SU-DHL-6 (cell line): ENCODE measurements at regions not wholly inside any gene's neighbourhood (a gene's known extent, or its start where the extent isn't known, plus 50 kb on each side); places are given as distances from the start of the nearest gene placed in this dataset.

Experiments used
- H2AFZ ChIP-seq: fragments of 200-600 bp; sonication (generic); 2 replicates; pipeline ENCODE4 v1.6.1; 2014; ENCODE audit warnings: low read depth, mild to moderate bottlenecking, moderate library complexity, mixed read lengths, antibody characterized with exemption, low read length; ENCODE audit not compliant: severe bottlenecking
- H3F3A ChIP-seq: fragments of 200-600 bp; shearing (Covaris generic); 2 replicates; pipeline ENCODE4 v1.6.0; 2016; ENCODE audit warnings: antibody characterized with exemption, mild to moderate bottlenecking; ENCODE audit not compliant: insufficient read depth
- H3K27ac ChIP-seq: fragments of 200-600 bp; sonication (generic); 2 replicates; pipeline ENCODE4 v1.5.1; 2016; ENCODE audit warnings: low read depth, mild to moderate bottlenecking, low read length, moderate library complexity, mixed read lengths
- H3K27me3 ChIP-seq: fragments of 200-600 bp; sonication (generic), shearing (Covaris generic); 2 replicates; pipeline ENCODE4 v1.6.0; 2014; ENCODE audit warnings: mild to moderate bottlenecking, low read length
- H3K36me3 ChIP-seq: fragments of 200-600 bp; sonication (generic); 2 replicates; pipeline ENCODE4 v1.6.1; 2014; ENCODE audit warnings: mild to moderate bottlenecking, low read length, mixed read lengths
- H3K4me2 ChIP-seq: fragments of 300-600, 200-600 bp; shearing (Covaris generic), sonication (generic); 2 replicates; pipeline ENCODE4 v1.6.0; 2014; ENCODE audit warnings: low read length, low read depth, mild to moderate bottlenecking; ENCODE audit not compliant: poor library complexity, severe bottlenecking
- H3K4me3 ChIP-seq: fragments of 200-600 bp; sonication (generic); 2 replicates; pipeline ENCODE4 v1.5.1; 2014; ENCODE audit warnings: antibody characterized with exemption, low read length, mild to moderate bottlenecking, mixed read lengths; ENCODE audit not compliant: insufficient read depth, poor library complexity, severe bottlenecking
- H3K79me2 ChIP-seq: fragments of 200-600 bp; sonication (generic); 2 replicates; pipeline ENCODE4 v1.6.1; 2014; ENCODE audit warnings: mild to moderate bottlenecking, low read length, moderate library complexity; ENCODE audit not compliant: insufficient read depth
- H3K9ac ChIP-seq: fragments of 200-600 bp; sonication (generic); 2 replicates; pipeline ENCODE4 v1.7.0; 2014; ENCODE audit warnings: mild to moderate bottlenecking, low read length
- H3K9me2 ChIP-seq: fragments of 200-600 bp; sonication (generic); replicated peaks from 2 replicates; pipeline ENCODE4 v1.6.1; 2014; ENCODE audit warnings: low read length; ENCODE audit not compliant: insufficient read depth
- H3K9me3 ChIP-seq: fragments of 200-600 bp; sonication (generic); 2 replicates; pipeline ENCODE4 v1.6.1; 2014; ENCODE audit warnings: low read length, mixed read lengths; ENCODE audit not compliant: insufficient read depth
- H4K20me1 ChIP-seq: fragments of 200-600 bp; sonication (generic); 2 replicates; pipeline ENCODE4 v1.6.1; 2014; ENCODE audit warnings: low read depth, mild to moderate bottlenecking, antibody characterized with exemption, low read length, moderate library complexity, mixed read lengths
- CTCF ChIP-seq: fragments of 200-600 bp; sonication (generic); IDR thresholded peaks from one replicate; pipeline ENCODE4 v1.5.1; 2017; ENCODE audit warnings: antibody characterized with exemption, mild to moderate bottlenecking, low read length, moderate library complexity; ENCODE audit not compliant: insufficient read depth, poor library complexity, severe bottlenecking
- EZH2phosphoT487 ChIP-seq: fragments of 200-600 bp; sonication (generic), shearing (Covaris generic); conservative IDR thresholded peaks from 2 replicates; pipeline ENCODE4 v1.6.1; 2018; ENCODE audit warnings: mild to moderate bottlenecking, antibody characterized with exemption, low read length, moderate library complexity, mixed read lengths

GRCh38 chr11:123316003-123316402 is 114.1 kb upstream of the GRAMD1B start:
- no peaks in the 10 kb centered on the region for H3K9me2 ChIP-seq
- no peaks in the 10 kb centered on the region for H3K36me3 ChIP-seq
- no peaks in the 10 kb centered on the region for H3K27me3 ChIP-seq
- no peaks in the 10 kb centered on the region for H3F3A ChIP-seq
- no peak overlapping the region for H3K4me3 ChIP-seq
- no peaks in the 10 kb centered on the region for H4K20me1 ChIP-seq
- no peak overlapping the region for H3K27ac ChIP-seq
- no peak overlapping the region for H3K4me2 ChIP-seq
- no peak overlapping the region for H2AFZ ChIP-seq
- no peak overlapping the region for H3K9ac ChIP-seq
- H3K9me3 ChIP-seq = no peaks in the 10 kb centered on the region
- no peak for TF ChIP-seq CTCF
- TF ChIP-seq EZH2phosphoT487 = no peak
- no peaks in the 10 kb centered on the region for H3K79me2 ChIP-seq

GRCh38 chr11:123314972-123315371 is 115.1 kb upstream of the GRAMD1B start:
- TF ChIP-seq EZH2phosphoT487 (no peak), CTCF (no peak)
- no peak overlapping the region for H3K27ac ChIP-seq

GRCh38 chr11:123313262-123313661 is 116.8 kb upstream of the GRAMD1B start:
- H3K27me3 ChIP-seq = no peaks in the 10 kb centered on the region
- H3K4me3 ChIP-seq = no peak overlapping the region
- no peaks in the 10 kb centered on the region for H3F3A ChIP-seq
- no peak overlapping the region for H3K4me2 ChIP-seq
- no peak overlapping the region for H2AFZ ChIP-seq
- H3K9ac ChIP-seq = no peak overlapping the region
- no peaks in the 10 kb centered on the region for H4K20me1 ChIP-seq
- no peak overlapping the region for H3K27ac ChIP-seq
- H3K36me3 ChIP-seq = no peaks in the 10 kb centered on the region
- H3K9me3 ChIP-seq = no peaks in the 10 kb centered on the region
- TF ChIP-seq EZH2phosphoT487 (no peak), CTCF (no peak)
- no peaks in the 10 kb centered on the region for H3K79me2 ChIP-seq
- H3K9me2 ChIP-seq = no peaks in the 10 kb centered on the region

More at GRCh38 chr11:123314972-123315371, 115.1 kb upstream of the GRAMD1B start:
- Histone ChIP-seq H3K79me2 (no peaks in the 10 kb centered on the region), H3K4me2 (no peak overlapping the region), H4K20me1 (no peaks in the 10 kb centered on the region), H3K27me3 (no peaks in the 10 kb centered on the region), H3K9me2 (no peaks in the 10 kb centered on the region), H2AFZ (no peak overlapping the region), H3K9ac (no peak overlapping the region), H3K4me3 (no peak overlapping the region), H3K36me3 (no peaks in the 10 kb centered on the region), H3F3A (no peaks in the 10 kb centered on the region), H3K9me3 (no peaks in the 10 kb centered on the region)

GRCh38 chr11:123308077-123308476 is 113.0 kb upstream of the CLMP start:
- H3K4me2 ChIP-seq = no peak overlapping the region
- H3K9me3 ChIP-seq = no peaks in the 10 kb centered on the region
- H3K4me3 ChIP-seq = no peak overlapping the region
- peaks cover 2% of the 10 kb centered on the region; the same call in 1 of the 2 replicates for H3F3A ChIP-seq
- H3K27me3 ChIP-seq = no peaks in the 10 kb centered on the region
- H3K9ac ChIP-seq = no peak overlapping the region
- H2AFZ ChIP-seq = no peak overlapping the region
- H3K27ac ChIP-seq = no peak overlapping the region
- no peaks in the 10 kb centered on the region for H3K36me3 ChIP-seq
- no peaks in the 10 kb centered on the region for H3K9me2 ChIP-seq
- no peaks in the 10 kb centered on the region for H4K20me1 ChIP-seq
- no peak for TF ChIP-seq EZH2phosphoT487
- no peak for TF ChIP-seq CTCF
- H3K79me2 ChIP-seq = no peaks in the 10 kb centered on the region
